ENCODE measurements at regions not wholly inside any gene's neighbourhood (a gene's known extent, or its start where the extent isn't known, plus 50 kb on each side); places are given as distances from the start of the nearest gene placed in this dataset.

DNA sequence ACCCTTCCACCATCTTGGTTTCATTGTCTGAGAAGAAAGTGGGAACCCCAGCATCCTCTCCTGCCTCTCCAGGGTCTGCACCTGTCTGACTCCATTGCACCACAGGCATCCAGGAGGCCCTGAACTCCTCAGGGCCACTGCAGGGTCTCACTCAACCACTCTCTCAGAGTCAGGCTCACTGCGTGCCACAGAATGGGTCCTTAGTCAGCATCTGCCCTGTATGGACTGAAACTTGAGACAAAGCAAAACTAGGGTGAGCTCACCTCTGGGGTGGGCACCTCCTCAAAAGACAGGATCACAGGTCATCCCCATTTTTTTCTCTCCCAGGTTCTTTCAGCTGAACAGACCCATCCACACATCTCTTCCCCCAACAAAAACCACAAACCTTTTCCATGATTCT, 59.2 kb upstream of the CPEB4 start (continued):
- TF ChIP-seq TOE1 (CRISPR knock-in tag; IDR thresholded peaks at IDR 0.05) (no peak), RFXAP (CRISPR knock-in tag; IDR thresholded peaks at IDR 0.05; ENCODE audit: borderline replicate concordance) (no peak), TP53 (CRISPR knock-in tag; conservative IDR thresholded peaks at IDR 0.05) (no peak)
- TF ChIP-seq, protein P1, sequence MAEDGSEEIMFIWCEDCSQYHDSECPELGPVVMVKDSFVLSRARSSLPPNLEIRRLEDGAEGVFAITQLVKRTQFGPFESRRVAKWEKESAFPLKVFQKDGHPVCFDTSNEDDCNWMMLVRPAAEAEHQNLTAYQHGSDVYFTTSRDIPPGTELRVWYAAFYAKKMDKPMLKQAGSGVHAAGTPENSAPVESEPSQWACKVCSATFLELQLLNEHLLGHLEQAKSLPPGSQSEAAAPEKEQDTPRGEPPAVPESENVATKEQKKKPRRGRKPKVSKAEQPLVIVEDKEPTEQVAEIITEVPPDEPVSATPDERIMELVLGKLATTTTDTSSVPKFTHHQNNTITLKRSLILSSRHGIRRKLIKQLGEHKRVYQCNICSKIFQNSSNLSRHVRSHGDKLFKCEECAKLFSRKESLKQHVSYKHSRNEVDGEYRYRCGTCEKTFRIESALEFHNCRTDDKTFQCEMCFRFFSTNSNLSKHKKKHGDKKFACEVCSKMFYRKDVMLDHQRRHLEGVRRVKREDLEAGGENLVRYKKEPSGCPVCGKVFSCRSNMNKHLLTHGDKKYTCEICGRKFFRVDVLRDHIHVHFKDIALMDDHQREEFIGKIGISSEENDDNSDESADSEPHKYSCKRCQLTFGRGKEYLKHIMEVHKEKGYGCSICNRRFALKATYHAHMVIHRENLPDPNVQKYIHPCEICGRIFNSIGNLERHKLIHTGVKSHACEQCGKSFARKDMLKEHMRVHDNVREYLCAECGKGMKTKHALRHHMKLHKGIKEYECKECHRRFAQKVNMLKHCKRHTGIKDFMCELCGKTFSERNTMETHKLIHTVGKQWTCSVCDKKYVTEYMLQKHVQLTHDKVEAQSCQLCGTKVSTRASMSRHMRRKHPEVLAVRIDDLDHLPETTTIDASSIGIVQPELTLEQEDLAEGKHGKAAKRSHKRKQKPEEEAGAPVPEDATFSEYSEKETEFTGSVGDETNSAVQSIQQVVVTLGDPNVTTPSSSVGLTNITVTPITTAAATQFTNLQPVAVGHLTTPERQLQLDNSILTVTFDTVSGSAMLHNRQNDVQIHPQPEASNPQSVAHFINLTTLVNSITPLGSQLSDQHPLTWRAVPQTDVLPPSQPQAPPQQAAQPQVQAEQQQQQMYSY (CRISPR knock-in tag; IDR thresholded peaks at IDR 0.05): no peak

DNA sequence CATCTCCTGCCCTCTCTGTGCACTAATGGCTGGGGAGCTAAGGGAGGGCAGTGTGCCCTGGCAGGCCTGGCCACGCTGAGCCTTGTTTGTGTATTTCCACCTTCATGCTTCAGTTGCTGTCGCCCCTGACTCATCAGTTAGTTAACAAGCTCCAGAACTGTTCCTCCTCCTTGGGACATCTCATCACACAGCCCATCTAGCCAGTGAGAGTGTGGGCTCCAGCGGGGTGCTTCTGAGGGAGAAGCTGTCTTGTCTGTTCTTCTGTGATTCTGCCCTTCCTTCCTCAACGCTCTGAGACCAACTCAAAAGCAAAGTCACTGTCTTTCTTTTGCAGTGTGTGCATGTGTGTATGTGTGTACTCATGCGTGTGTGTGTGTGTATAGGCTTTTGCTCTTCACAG, 58.3 kb upstream of the CPEB4 start:
- Histone ChIP-seq H3K4me2 (ENCODE audit: low read depth, low read length) (no peak overlapping the region), H2AFZ (ENCODE audit: low read length) (no peak overlapping the region), H3K9ac (ENCODE audit: insufficient read depth, low read depth, low read length) (no peak overlapping the region), H3K27me3 (ENCODE audit: control insufficient read depth in 1 of 2, insufficient read depth in 2 of 2, low read length in 2 of 2) (no peaks in the 10 kb centered on the region), H3K79me2 (ENCODE audit: insufficient read depth, low read length) (no peaks in the 10 kb centered on the region), H3K4me1 (ENCODE audit: insufficient read depth, low read length) (peaks cover 66% of the 10 kb centered on the region), H3K4me3 (replicated peaks in 1 of 3; ENCODE audit: insufficient read depth in 1 of 3, low read depth in 2 of 3, low read length in 3 of 3) (no peak overlapping the region), H3K36me3 (replicated peaks in 1 of 2; ENCODE audit: control insufficient read depth in 1 of 2, insufficient read depth in 2 of 2, low read length in 2 of 2) (no peaks in the 10 kb centered on the region), H3K9me3 (ENCODE audit: low read length) (no peaks in the 10 kb centered on the region), H3K27ac (ENCODE audit: extremely low read length, insufficient read depth, low read length) (no peak overlapping the region), H4K20me1 (ENCODE audit: insufficient read depth, low read length) (no peaks in the 10 kb centered on the region)
- intact Hi-C loops (cut with micrococcal nuclease; ENCODE audit: unreplicated experiment): loop anchor here (10.0 kb wide), 1 partner anchor 145 kb away; no protein-coding TSS in a partner anchor
- DNase-seq (ENCODE audit: low spot score): no peak
- TF ChIP-seq ZNF562 (CRISPR knock-in tag; IDR thresholded peaks at IDR 0.05; ENCODE audit: borderline replicate concordance) (no peak), FOSL2 (CRISPR knock-in tag; IDR thresholded peaks at IDR 0.05) (peak; percentile 32; the same call in 1 of the 2 replicates)
- TF ChIP-seq, protein P2, sequence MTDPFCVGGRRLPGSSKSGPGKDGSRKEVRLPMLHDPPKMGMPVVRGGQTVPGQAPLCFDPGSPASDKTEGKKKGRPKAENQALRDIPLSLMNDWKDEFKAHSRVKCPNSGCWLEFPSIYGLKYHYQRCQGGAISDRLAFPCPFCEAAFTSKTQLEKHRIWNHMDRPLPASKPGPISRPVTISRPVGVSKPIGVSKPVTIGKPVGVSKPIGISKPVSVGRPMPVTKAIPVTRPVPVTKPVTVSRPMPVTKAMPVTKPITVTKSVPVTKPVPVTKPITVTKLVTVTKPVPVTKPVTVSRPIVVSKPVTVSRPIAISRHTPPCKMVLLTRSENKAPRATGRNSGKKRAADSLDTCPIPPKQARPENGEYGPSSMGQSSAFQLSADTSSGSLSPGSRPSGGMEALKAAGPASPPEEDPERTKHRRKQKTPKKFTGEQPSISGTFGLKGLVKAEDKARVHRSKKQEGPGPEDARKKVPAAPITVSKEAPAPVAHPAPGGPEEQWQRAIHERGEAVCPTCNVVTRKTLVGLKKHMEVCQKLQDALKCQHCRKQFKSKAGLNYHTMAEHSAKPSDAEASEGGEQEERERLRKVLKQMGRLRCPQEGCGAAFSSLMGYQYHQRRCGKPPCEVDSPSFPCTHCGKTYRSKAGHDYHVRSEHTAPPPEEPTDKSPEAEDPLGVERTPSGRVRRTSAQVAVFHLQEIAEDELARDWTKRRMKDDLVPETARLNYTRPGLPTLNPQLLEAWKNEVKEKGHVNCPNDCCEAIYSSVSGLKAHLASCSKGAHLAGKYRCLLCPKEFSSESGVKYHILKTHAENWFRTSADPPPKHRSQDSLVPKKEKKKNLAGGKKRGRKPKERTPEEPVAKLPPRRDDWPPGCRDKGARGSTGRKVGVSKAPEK (CRISPR knock-in tag; IDR thresholded peaks at IDR 0.05; ENCODE audit: borderline replicate concordance): no peak
- TF ChIP-seq, protein P3, sequence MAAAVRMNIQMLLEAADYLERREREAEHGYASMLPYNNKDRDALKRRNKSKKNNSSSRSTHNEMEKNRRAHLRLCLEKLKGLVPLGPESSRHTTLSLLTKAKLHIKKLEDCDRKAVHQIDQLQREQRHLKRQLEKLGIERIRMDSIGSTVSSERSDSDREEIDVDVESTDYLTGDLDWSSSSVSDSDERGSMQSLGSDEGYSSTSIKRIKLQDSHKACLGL (CRISPR knock-in tag; IDR thresholded peaks at IDR 0.05): no peak
- 72% methylated on average over 5 of the region's 5 CpGs for WGBS (ENCODE audit: low lambda C conversion rate)
- POLR2A ChIA-PET: no interaction called here
- FAIRE-seq: no peak
- in situ Hi-C loops (cut with HindIII; ENCODE audit: extremely low pct_ligation_motif_present, low pct_unique_long_range_greater_than_20kb): no loop called here
- CTCF ChIA-PET (ENCODE audit: low intra/inter-chr PET ratio, low total read pairs): no interaction called here
- ATAC-seq: no peak
- BruUV-seq (replicated peaks): no TSS peak

All from HepG2 (cell line).